Tibial artery (tissue), 4 donors: ENCODE measurements at regions not wholly inside any gene's neighbourhood (a gene's known extent, or its start where the extent isn't known, plus 50 kb on each side); places are given as distances from the start of the nearest gene placed in this dataset.

Source experiments
- DNase-seq, 2 donors: peaks; one replicate each; pipeline ENCODE4 v3.0.0-alpha.2; 2019
- H3K27ac ChIP-seq, 2 donors: fragments of 200-600 bp; sonication (generic) in 1 of 2; 1 replicate in 1 of 2; 2 replicates in 1 of 2; pipeline ENCODE4 v1.5.1; 2018 to 2019; ENCODE audit warnings: mild to moderate bottlenecking in 1 of 2
- H3K27me3 ChIP-seq, 2 donors: fragments of 200-600 bp; sonication (generic) in 1 of 2; one replicate each; pipeline versions ENCODE4 v1.5.1 to v1.6.0; 2016 to 2019
- H3K36me3 ChIP-seq, 3 donors: fragments of 200-600 bp; sonication (generic) in 2 of 3; one replicate each; pipeline ENCODE4 v1.5.1; 2016 to 2019; ENCODE audit warnings: mild to moderate bottlenecking in 2 of 3
- H3K4me1 ChIP-seq, 4 donors: fragments of 200-600 bp; sonication (generic) in 2 of 4; 1 replicate in 3 of 4; 2 replicates in 1 of 4; pipeline ENCODE4 v1.5.1; 2016 to 2019
- H3K4me3 ChIP-seq, 2 donors: fragments of 200-600 bp; sonication (generic) in 1 of 2; 1 replicate in 1 of 2; 2 replicates in 1 of 2; pipeline ENCODE4 v1.5.1; 2018 to 2019; ENCODE audit warnings: mild to moderate bottlenecking in 2 of 2
- H3K9me3 ChIP-seq, 3 donors: fragments of 200-600 bp; sonication (generic) in 1 of 3; one replicate each; pipeline ENCODE4 v1.5.1; 2016 to 2019
- intact Hi-C: fragments of 100-400 bp; cut with DNase I; formaldehyde crosslinking; loops from one replicate; pipeline ENCODE4 v1.15.0; 2023; ENCODE audit warnings: low total_unique reads
- TF ChIP-seq, protein P1 (sequence below), 2 experiments: fragments of 200-600 bp in 1 of 2; fragments of 450-650 bp in 1 of 2; IDR thresholded peaks; one replicate each; pipeline ENCODE4 v1.5.1; 2017 to 2019; ENCODE audit warnings: antibody characterized with exemption in 2 of 2, mild to moderate bottlenecking in 1 of 2, moderate library complexity in 1 of 2

DNA sequence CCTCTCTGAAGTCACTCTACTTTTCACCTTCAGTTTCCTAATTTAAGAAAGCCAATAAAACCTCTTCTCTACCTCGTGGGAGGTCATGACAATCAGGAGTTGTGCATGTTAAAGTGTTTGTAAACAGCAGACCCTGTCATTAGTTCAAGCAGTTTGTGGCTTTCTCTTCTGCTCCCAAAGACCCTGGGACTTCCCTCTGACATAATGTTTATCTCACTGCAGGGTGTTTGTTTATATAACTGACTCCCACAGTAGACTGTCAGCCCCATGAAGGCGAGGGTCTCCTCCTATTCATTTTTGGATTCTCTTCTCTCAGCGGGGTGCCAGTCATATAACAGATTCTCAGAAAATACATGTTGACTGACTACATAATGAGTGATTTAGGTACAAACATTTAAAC is 360.0 kb upstream of the ZNF462 start:
- H3K36me3 ChIP-seq, result no peaks in the 10 kb centered on the region
- no peak for DNase-seq
- H3K4me3 ChIP-seq, result no peak overlapping the region
- H3K27ac ChIP-seq, result no peak overlapping the region
- no peaks in the 10 kb centered on the region for H3K9me3 ChIP-seq
- no peaks in the 10 kb centered on the region for H3K4me1 ChIP-seq
- TF ChIP-seq, protein P1, sequence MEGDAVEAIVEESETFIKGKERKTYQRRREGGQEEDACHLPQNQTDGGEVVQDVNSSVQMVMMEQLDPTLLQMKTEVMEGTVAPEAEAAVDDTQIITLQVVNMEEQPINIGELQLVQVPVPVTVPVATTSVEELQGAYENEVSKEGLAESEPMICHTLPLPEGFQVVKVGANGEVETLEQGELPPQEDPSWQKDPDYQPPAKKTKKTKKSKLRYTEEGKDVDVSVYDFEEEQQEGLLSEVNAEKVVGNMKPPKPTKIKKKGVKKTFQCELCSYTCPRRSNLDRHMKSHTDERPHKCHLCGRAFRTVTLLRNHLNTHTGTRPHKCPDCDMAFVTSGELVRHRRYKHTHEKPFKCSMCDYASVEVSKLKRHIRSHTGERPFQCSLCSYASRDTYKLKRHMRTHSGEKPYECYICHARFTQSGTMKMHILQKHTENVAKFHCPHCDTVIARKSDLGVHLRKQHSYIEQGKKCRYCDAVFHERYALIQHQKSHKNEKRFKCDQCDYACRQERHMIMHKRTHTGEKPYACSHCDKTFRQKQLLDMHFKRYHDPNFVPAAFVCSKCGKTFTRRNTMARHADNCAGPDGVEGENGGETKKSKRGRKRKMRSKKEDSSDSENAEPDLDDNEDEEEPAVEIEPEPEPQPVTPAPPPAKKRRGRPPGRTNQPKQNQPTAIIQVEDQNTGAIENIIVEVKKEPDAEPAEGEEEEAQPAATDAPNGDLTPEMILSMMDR (IDR thresholded peaks at IDR 0.05), result no peak
- H3K27me3 ChIP-seq, result no peaks in the 10 kb centered on the region
- intact Hi-C loops, result no loop called here

DNA sequence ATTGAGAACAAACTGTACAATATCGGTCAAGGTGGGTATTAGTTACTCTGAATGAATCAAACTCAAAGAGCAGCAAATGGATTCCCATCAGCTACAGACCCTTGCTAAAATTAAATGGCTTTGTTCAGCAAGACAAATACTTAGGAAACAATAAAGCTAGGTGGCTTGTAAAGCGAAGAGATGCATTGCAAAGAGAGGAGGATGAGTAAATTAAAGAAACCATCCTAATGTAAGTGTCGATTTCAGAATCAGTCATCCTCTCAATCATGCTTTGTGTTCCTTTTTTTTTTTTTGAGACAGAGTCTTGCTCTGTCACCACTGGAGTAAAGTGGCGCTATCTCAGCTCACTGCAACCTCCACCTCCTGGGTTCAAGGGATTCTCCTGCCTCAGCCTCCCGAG is 359.2 kb upstream of the ZNF462 start:
- H3K27me3 ChIP-seq, result no peaks in the 10 kb centered on the region
- H3K36me3 ChIP-seq, result no peaks in the 10 kb centered on the region
- no peak for DNase-seq
- no peaks in the 10 kb centered on the region for H3K4me1 ChIP-seq
- H3K9me3 ChIP-seq, result no peaks in the 10 kb centered on the region
- TF ChIP-seq, protein P1 (IDR thresholded peaks at IDR 0.05), result no peak
- intact Hi-C loops, result no loop called here
- no peak overlapping the region for H3K4me3 ChIP-seq
- no peak overlapping the region for H3K27ac ChIP-seq

DNA sequence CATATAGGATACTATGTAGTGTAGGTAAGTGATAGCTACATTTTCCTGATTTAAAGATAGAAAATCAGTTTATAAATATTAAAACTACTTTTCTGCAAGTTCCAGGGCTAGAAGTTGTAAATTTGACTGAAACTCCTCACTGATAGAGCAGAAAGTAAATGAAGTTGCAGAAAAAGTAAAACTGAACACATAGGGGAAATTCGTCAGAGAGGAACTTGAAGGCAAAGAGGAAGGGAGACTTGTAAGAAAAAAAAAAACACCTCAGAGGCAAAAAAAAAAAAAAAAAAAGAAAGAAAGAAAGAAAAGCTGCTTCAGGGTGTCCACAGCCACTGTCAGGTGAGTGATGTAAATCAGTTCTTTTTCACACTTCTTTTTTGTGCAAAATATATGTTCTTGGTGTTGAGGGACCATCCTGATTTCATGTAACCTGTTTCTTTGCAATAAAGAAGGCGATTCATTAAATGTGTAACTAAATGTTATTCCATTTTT is 336.2 kb upstream of the ZNF462 start:
- no peaks in the 10 kb centered on the region for H3K36me3 ChIP-seq
- H3K27me3 ChIP-seq, result no peaks in the 10 kb centered on the region
- DNase-seq, result no peak
- TF ChIP-seq, protein P1 (IDR thresholded peaks at IDR 0.05), result no peak
- no peak overlapping the region for H3K4me3 ChIP-seq
- no peak overlapping the region for H3K27ac ChIP-seq
- intact Hi-C loops, result no loop called here
- no peaks in the 10 kb centered on the region for H3K9me3 ChIP-seq
- no peaks in the 10 kb centered on the region for H3K4me1 ChIP-seq

DNA sequence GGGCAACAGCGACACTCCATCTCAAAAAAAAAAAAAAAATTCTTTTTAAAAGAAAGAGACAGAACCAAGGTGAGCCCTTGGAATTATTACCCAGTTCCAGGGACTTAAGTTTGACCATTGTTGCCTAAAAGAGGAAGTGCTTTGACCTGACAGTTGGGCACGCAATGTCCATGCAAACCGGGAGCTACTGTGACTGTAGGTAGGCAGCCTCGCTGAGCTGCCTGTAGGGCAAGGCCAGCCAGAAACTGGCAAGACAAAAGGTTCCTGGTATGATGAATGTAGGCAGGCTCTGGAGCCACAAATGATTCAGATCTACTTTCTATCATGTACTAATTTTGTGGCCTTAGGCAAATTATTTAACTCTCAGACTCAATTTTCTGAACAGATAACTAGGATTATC is 334.8 kb upstream of the ZNF462 start:
- no peaks in the 10 kb centered on the region for H3K27me3 ChIP-seq
- H3K4me3 ChIP-seq, result no peak overlapping the region
- no peak for DNase-seq
- H3K4me1 ChIP-seq, result no peaks in the 10 kb centered on the region
- intact Hi-C loops, result no loop called here
- TF ChIP-seq, protein P1 (IDR thresholded peaks at IDR 0.05), result no peak
- H3K27ac ChIP-seq, result no peak overlapping the region
- no peaks in the 10 kb centered on the region for H3K9me3 ChIP-seq
- no peaks in the 10 kb centered on the region for H3K36me3 ChIP-seq

DNA sequence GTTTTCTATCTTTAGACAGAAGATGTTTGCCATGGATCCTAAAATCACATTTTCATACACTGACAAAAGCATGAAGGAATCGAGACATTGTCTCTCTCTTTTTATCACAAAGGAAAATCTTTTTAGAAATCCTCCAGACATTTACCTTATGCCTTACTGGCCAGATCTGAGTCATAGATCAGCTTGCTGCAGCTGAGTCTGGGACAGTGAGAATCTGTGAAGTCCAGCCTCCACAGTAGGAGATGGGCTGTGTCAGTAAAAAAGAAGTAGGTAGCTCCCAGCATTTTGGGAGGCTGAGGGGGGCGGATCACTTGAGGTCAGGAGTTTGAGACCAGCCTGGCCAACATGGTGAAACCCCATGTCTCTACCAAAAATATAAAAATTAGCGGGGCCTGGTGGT is 333.4 kb upstream of the ZNF462 start:
- intact Hi-C loops, result no loop called here
- H3K36me3 ChIP-seq, result no peaks in the 10 kb centered on the region
- no peak for DNase-seq
- H3K4me3 ChIP-seq, result no peak overlapping the region
- no peak overlapping the region for H3K27ac ChIP-seq
- TF ChIP-seq, protein P1 (IDR thresholded peaks at IDR 0.05), result no peak
- no peaks in the 10 kb centered on the region for H3K4me1 ChIP-seq
- H3K9me3 ChIP-seq, result no peaks in the 10 kb centered on the region
- H3K27me3 ChIP-seq, result no peaks in the 10 kb centered on the region

DNA sequence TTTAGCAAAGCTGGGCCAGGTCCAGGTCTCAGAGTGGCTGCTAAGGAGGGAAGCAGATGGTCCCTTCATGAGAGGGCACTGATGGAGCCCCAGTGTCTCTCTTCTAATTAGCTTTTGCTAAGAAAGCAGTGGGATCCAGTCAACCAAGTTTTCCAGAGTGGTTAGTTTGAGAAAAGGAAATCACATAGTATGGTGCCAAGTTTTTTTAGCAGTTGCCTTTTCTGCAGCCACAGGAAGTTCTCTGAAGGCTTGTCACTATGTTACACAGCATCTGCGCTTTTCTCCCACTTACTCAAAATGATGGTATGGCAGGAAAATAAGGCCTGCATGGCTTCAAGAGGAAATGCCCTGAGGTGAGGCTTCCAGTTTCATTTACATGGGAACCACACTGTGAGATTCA is 331.5 kb upstream of the ZNF462 start:
- no peaks in the 10 kb centered on the region for H3K9me3 ChIP-seq
- H3K27ac ChIP-seq, result no peak overlapping the region
- intact Hi-C loops, result no loop called here
- TF ChIP-seq, protein P1 (IDR thresholded peaks at IDR 0.05), result no peak
- no peaks in the 10 kb centered on the region for H3K27me3 ChIP-seq
- no peak overlapping the region for H3K4me3 ChIP-seq
- no peaks in the 10 kb centered on the region for H3K4me1 ChIP-seq
- no peaks in the 10 kb centered on the region for H3K36me3 ChIP-seq
- no peak for DNase-seq
